GM18870 (cell line): ENCODE measurements at regions not wholly inside any gene's neighbourhood (a gene's known extent, or its start where the extent isn't known, plus 50 kb on each side); places are given as distances from the start of the nearest gene placed in this dataset.

Experiments
- ATAC-seq: cut with Tn5 transposase; IDR thresholded peaks from one replicate; pipeline ENCODE4 v1.9.1; 2021; ENCODE audit warnings: moderate library complexity; ENCODE audit not compliant: unreplicated experiment

- ATAC-seq, result no peak
Observed at GRCh38 chr11:127218275-127218608, 217.7 kb upstream of the KIRREL3 start.

GRCh38 chr11:127217452-127218274 is 217.1 kb upstream of the KIRREL3 start:
- ATAC-seq, result no peak

GRCh38 chr11:127205688-127206217 is 205.2 kb upstream of the KIRREL3 start:
- no peak for ATAC-seq

- no peak for ATAC-seq
Observed at GRCh38 chr11:127203490-127203889, 202.9 kb upstream of the KIRREL3 start.

GRCh38 chr11:127202105-127202504 is 201.5 kb upstream of the KIRREL3 start:
- no peak for ATAC-seq

GRCh38 chr11:127199306-127199801 is 198.8 kb upstream of the KIRREL3 start:
- no peak for ATAC-seq

- no peak for ATAC-seq
Observed at GRCh38 chr11:127195501-127196120, 195.0 kb upstream of the KIRREL3 start.

GRCh38 chr11:127194521-127194920 is 194.0 kb upstream of the KIRREL3 start:
- no peak for ATAC-seq

GRCh38 chr11:127193950-127194349 is 193.4 kb upstream of the KIRREL3 start:
- no peak for ATAC-seq

- ATAC-seq, result no peak
Observed at GRCh38 chr11:127191689-127192088, 191.1 kb upstream of the KIRREL3 start.

- no peak for ATAC-seq
Observed at GRCh38 chr11:127191261-127191660, 190.7 kb upstream of the KIRREL3 start.

GRCh38 chr11:127182586-127183203 is 182.1 kb upstream of the KIRREL3 start:
- ATAC-seq, result no peak

- ATAC-seq, result no peak
Observed at GRCh38 chr11:127157225-127157624, 156.7 kb upstream of the KIRREL3 start.

GRCh38 chr11:127149410-127149809 is 148.8 kb upstream of the KIRREL3 start:
- no peak for ATAC-seq

- no peak for ATAC-seq
Observed at GRCh38 chr11:127143251-127143650, 142.7 kb upstream of the KIRREL3 start.

GRCh38 chr11:127138613-127139012 is 138.0 kb upstream of the KIRREL3 start:
- no peak for ATAC-seq

GRCh38 chr11:127137771-127138280 is 137.3 kb upstream of the KIRREL3 start:
- ATAC-seq, result no peak

GRCh38 chr11:127136438-127136837 is 135.9 kb upstream of the KIRREL3 start:
- no peak for ATAC-seq

GRCh38 chr11:127135256-127135655 is 134.7 kb upstream of the KIRREL3 start:
- no peak for ATAC-seq

- no peak for ATAC-seq
Observed at GRCh38 chr11:127133061-127133460, 132.5 kb upstream of the KIRREL3 start.

- peak; percentile 84 for ATAC-seq
Observed at GRCh38 chr11:127130321-127130720, 129.8 kb upstream of the KIRREL3 start.
